ENCODE measurements at regions not wholly inside any gene's neighbourhood (a gene's known extent, or its start where the extent isn't known, plus 50 kb on each side); places are given as distances from the start of the nearest gene placed in this dataset.
A peak's percentile ranks its signal among the peaks of the same experiment; 100 is the strongest.

DNA sequence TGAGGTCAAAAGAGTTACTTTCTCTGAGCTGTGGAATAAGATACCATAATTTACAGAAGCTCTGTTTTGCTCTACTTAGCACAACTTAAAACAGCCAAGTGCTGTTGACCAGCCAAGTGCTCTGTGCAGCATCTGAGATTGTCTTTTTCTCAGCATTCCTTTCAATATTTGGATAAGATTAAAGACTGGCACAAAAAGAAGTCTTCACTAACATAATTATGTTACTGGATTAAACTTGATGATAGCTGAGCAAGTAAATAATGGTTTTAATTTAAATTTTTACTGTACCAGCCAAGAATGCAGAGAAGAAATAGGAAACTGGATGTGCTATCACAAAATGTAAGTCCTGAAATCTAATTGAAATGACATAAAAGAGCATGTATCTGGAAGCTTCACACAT lies 60.4 kb downstream of the NPY2R start:
- no peak for DNase-seq (ENCODE audit: low read depth, low spot score)

DNA sequence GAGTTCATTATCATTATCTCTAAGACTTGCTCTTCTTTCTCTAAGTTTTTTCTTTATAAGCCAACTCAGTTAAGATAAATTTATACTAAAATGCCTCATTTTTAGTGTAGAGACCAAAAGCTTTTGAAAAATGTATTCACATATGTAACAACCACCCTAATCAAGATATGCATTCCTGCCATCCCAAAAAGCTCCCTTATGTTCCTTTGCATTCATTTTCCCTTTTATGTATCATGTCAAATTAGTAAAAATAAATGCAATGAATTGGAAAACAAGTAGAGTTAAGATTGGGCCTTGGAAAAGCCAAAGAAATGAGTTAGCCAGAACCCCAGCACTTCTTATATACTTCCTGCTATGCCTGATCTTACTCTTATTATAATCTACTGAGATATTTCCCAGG lies 62.2 kb downstream of the NPY2R start:
- DNase-seq (ENCODE audit: low read depth, low spot score): no peak

DNA sequence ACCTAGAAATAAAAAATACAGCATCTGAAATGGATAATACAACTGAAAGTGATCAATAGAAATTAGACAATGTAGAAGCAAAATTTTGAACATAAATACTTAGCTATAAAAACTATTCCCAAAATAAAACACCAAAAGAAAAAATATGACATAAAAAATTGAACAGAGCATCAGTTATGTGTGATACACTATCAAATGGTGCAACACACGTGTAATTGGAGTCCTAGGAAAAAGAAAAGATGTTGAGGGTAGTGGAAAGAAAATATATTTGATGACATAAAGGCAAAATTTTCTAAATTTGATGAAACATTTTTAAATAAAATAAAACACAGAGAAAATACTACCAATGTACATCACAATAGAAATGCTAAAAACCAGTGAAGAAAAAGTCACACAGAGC lies 63.1 kb downstream of the NPY2R start:
- peak; percentile 2 for DNase-seq (ENCODE audit: low read depth, low spot score)

DNA sequence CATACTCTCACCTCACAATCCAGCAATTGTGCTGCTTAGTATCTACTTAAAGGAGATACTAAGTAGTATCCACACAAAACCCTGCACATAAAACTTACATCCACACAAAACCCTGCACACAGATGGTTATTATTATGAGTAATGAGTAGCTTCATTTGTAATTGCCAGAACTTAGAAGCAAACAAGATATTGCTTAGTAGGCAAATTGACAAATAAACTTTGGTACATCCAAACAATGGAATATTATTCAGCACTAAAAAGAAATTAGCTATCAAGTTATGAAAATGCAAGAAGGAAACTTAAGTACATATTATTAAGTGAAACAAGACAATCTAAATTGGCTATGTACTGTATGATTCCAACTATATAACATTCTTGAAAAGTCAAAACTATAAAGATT lies 80.6 kb downstream of the NPY2R start:
- no peak for DNase-seq (ENCODE audit: low read depth, low spot score)

Measured in astrocyte of the hippocampus (primary cell).